Activated B cell treated with CpG ODN at 0.5 μM for 24 hours (primary cell): ENCODE measurements at regions not wholly inside any gene's neighbourhood (a gene's known extent, or its start where the extent isn't known, plus 50 kb on each side); places are given as distances from the start of the nearest gene placed in this dataset.

Experiments used
- ATAC-seq: fragments of 200-7000 bp; cut with Tn5 transposase; one replicate; pipeline ENCODE4 v1.10.0; 2021; ENCODE audit warnings: low read depth, mild to moderate bottlenecking, moderate library complexity
- CTCF ChIA-PET: fragments of 350-600 bp; sonication (Branson Sonifier 250); formaldehyde crosslinking; loops from one replicate; lab custom pipeline; 2021; ENCODE audit warnings: antibody characterized with exemption; lab: Charles Lee
- POLR2A ChIA-PET: fragments of 350-600 bp; sonication (Branson Sonifier 250); formaldehyde crosslinking; loops from one replicate; lab custom pipeline; 2021; ENCODE audit warnings: antibody characterized with exemption; lab: Charles Lee
- DNase-seq: peaks from one replicate; pipeline ENCODE4 v3.0.0; 2022
- H3K27ac Mint-ChIP-seq: one replicate; pipeline ENCODE4 v1.8.0; 2020; ENCODE audit warnings: mixed read lengths
- H3K27me3 Mint-ChIP-seq: one replicate; pipeline ENCODE4 v1.8.0; 2021; ENCODE audit warnings: mixed read lengths
- H3K36me3 Mint-ChIP-seq: one replicate; pipeline ENCODE4 v1.8.0; 2021; ENCODE audit warnings: low read depth, mixed read lengths
- H3K4me1 Mint-ChIP-seq: one replicate; pipeline ENCODE4 v1.8.0; 2021; ENCODE audit warnings: mixed read lengths
- H3K4me3 Mint-ChIP-seq: one replicate; pipeline ENCODE4 v1.8.0; 2020; ENCODE audit warnings: mild to moderate bottlenecking, mixed read lengths
- H3K9me3 Mint-ChIP-seq: one replicate; pipeline ENCODE4 v1.8.0; 2020; ENCODE audit warnings: mixed read lengths
- CTCF ChIP-seq: fragments of 200-600 bp; IDR thresholded peaks from one replicate; pipeline ENCODE4 v1.8.0; 2022; ENCODE audit warnings: antibody characterized with exemption, mild to moderate bottlenecking
- intact Hi-C: fragments of 100-400 bp; cut with micrococcal nuclease; formaldehyde crosslinking; loops from one replicate; pipeline ENCODE4 v1.15.1; 2024

GRCh38 chrX:121579016-121579760 is 531.8 kb downstream of the GLUD2 start:
- POLR2A ChIA-PET: no interaction called here
- no peak for TF ChIP-seq CTCF
- Mint-ChIP-seq H3K36me3 (no peaks in the 10 kb centered on the region), H3K4me3 (no peak overlapping the region), H3K27ac (no peak overlapping the region), H3K27me3 (no peaks in the 10 kb centered on the region), H3K9me3 (peaks cover 3% of the 10 kb centered on the region), H3K4me1 (no peaks in the 10 kb centered on the region)
- DNase-seq (no peak), ATAC-seq (no peak)
- intact Hi-C loops: loop anchor here (1.0 to 10.0 kb wide), 3 partner anchors 257 to 1084 kb away; no protein-coding TSS in a partner anchor
- CTCF ChIA-PET: interaction anchor here (0.8 kb wide), 1 partner anchor 245 kb away, joined by 3 read pairs; no protein-coding TSS in a partner anchor

- Mint-ChIP-seq H3K9me3 (no peaks in the 10 kb centered on the region), H3K27me3 (no peaks in the 10 kb centered on the region), H3K36me3 (no peaks in the 10 kb centered on the region), H3K4me3 (no peak overlapping the region), H3K27ac (no peak overlapping the region), H3K4me1 (no peaks in the 10 kb centered on the region)
- DNase-seq: no peak
- TF ChIP-seq CTCF: no peak
- intact Hi-C loops: no loop called here
- CTCF ChIA-PET: no interaction called here
- no peak for ATAC-seq
- POLR2A ChIA-PET: no interaction called here
Observed at GRCh38 chrX:121581885-121582284, 534.5 kb downstream of the GLUD2 start.

GRCh38 chrX:121585626-121586025 is 538.2 kb downstream of the GLUD2 start:
- no peaks in the 10 kb centered on the region for H3K9me3 Mint-ChIP-seq
- ChIA-PET POLR2A (no interaction called here), CTCF (no interaction called here)
- DNase-seq: no peak
- no peak for ATAC-seq
- no peaks in the 10 kb centered on the region for H3K27me3 Mint-ChIP-seq
- intact Hi-C loops: no loop called here
- no peaks in the 10 kb centered on the region for H3K4me1 Mint-ChIP-seq
- no peak overlapping the region for H3K4me3 Mint-ChIP-seq
- H3K36me3 Mint-ChIP-seq: no peaks in the 10 kb centered on the region
- TF ChIP-seq CTCF: no peak
- no peak overlapping the region for H3K27ac Mint-ChIP-seq

- no peak overlapping the region for H3K27ac Mint-ChIP-seq
- no peaks in the 10 kb centered on the region for H3K27me3 Mint-ChIP-seq
- TF ChIP-seq CTCF: no peak
- DNase-seq (no peak), ATAC-seq (no peak)
- no peaks in the 10 kb centered on the region for H3K36me3 Mint-ChIP-seq
- intact Hi-C loops: no loop called here
- no peaks in the 10 kb centered on the region for H3K9me3 Mint-ChIP-seq
- H3K4me1 Mint-ChIP-seq: no peaks in the 10 kb centered on the region
- no peak overlapping the region for H3K4me3 Mint-ChIP-seq
- POLR2A ChIA-PET: no interaction called here
- CTCF ChIA-PET: no interaction called here
Observed at GRCh38 chrX:121592884-121593283, 545.5 kb downstream of the GLUD2 start.

- no peak for ATAC-seq
Observed at GRCh38 chrX:121598356-121598755, 550.9 kb downstream of the GLUD2 start.

More at GRCh38 chrX:121598356-121598755, 550.9 kb downstream of the GLUD2 start:
- no peak overlapping the region for H3K4me3 Mint-ChIP-seq
- H3K27me3 Mint-ChIP-seq: no peaks in the 10 kb centered on the region
- no peak for DNase-seq
- H3K4me1 Mint-ChIP-seq: no peaks in the 10 kb centered on the region
- CTCF ChIA-PET: no interaction called here
- H3K9me3 Mint-ChIP-seq: no peaks in the 10 kb centered on the region
- no peak overlapping the region for H3K27ac Mint-ChIP-seq
- intact Hi-C loops: no loop called here
- H3K36me3 Mint-ChIP-seq: no peaks in the 10 kb centered on the region
- POLR2A ChIA-PET: no interaction called here
- TF ChIP-seq CTCF: no peak
